CD4-positive, CD25-positive, alpha-beta regulatory T cell (primary cell): ENCODE measurements at regions not wholly inside any gene's neighbourhood (a gene's known extent, or its start where the extent isn't known, plus 50 kb on each side); places are given as distances from the start of the nearest gene placed in this dataset.

ENCODE experiments used
- ATAC-seq, 2 donors: fragments of 150-1000 bp; cut with Tn5 transposase; one replicate each; pipeline ENCODE4 v1.10.0; 2021; ENCODE audit warnings: low read depth in 2 of 2, moderate number of reproducible peaks in 2 of 2, moderate library complexity in 1 of 2
- DNase-seq, 3 donors: peaks; one replicate each; pipeline versions ENCODE4 v3.0.0 to v3.0.0-alpha.2; 2012 to 2022; ENCODE audit warnings: mixed read lengths in 1 of 3
- H3K27ac ChIP-seq: one replicate; pipeline ENCODE4 v1.7.0; 2013; ENCODE audit warnings: mild to moderate bottlenecking, low read length; ENCODE audit not compliant: insufficient read depth, poor library complexity, severe bottlenecking
- H3K27me3 ChIP-seq: one replicate; pipeline ENCODE4 v1.7.0; 2013; ENCODE audit warnings: low read length; ENCODE audit not compliant: control insufficient read depth, insufficient read depth
- H3K36me3 ChIP-seq: one replicate; pipeline ENCODE4 v1.7.0; 2013; ENCODE audit warnings: mild to moderate bottlenecking, low read length, moderate library complexity; ENCODE audit not compliant: control insufficient read depth, insufficient read depth
- H3K4me1 ChIP-seq: 2 replicates; pipeline ENCODE4 v1.7.0; 2013; ENCODE audit warnings: mild to moderate bottlenecking, low read length; ENCODE audit not compliant: insufficient read depth, control insufficient read depth, poor library complexity, severe bottlenecking
- H3K4me3 ChIP-seq: one replicate; pipeline ENCODE4 v1.7.0; 2013; ENCODE audit warnings: low read depth, mild to moderate bottlenecking, low read length, moderate library complexity
- H3K9me3 ChIP-seq, 2 experiments: 1 replicate in 1 of 2; 2 replicates in 1 of 2; pipeline ENCODE4 v1.7.0; 2013; ENCODE audit warnings: low read length in 2 of 2, mild to moderate bottlenecking in 1 of 2, moderate library complexity in 1 of 2; ENCODE audit not compliant: control insufficient read depth in 2 of 2
- H3K27ac Mint-ChIP-seq, 3 donors: one replicate each; pipeline ENCODE4 v1.8.0; 2020 to 2022; ENCODE audit warnings: mild to moderate bottlenecking in 3 of 3, mixed read lengths in 3 of 3, moderate library complexity in 2 of 3
- H3K27me3 Mint-ChIP-seq: one replicate; pipeline ENCODE4 v1.8.0; 2022; ENCODE audit warnings: mild to moderate bottlenecking, mixed read lengths
- H3K36me3 Mint-ChIP-seq: one replicate; pipeline ENCODE4 v1.8.0; 2020; ENCODE audit warnings: mixed read lengths
- H3K4me1 Mint-ChIP-seq, 4 donors: one replicate each; pipeline ENCODE4 v1.8.0; 2020 to 2022; ENCODE audit warnings: mixed read lengths in 4 of 4, mild to moderate bottlenecking in 1 of 4
- H3K4me3 Mint-ChIP-seq, 4 donors: one replicate each; pipeline ENCODE4 v1.8.0; 2020 to 2022; ENCODE audit warnings: mild to moderate bottlenecking in 4 of 4, mixed read lengths in 4 of 4, moderate library complexity in 3 of 4
- H3K9me3 Mint-ChIP-seq, 7 donors: one replicate each; pipeline ENCODE4 v1.8.0; 2020 to 2022; ENCODE audit warnings: mixed read lengths in 7 of 7, mild to moderate bottlenecking in 3 of 7, moderate library complexity in 2 of 7

GRCh38 chr12:59142183-59142790, 222.0 kb upstream of the LRIG3 start:
- Histone ChIP-seq H3K9me3 (no peaks in the 10 kb centered on the region), H3K4me3 (no peak overlapping the region), H3K27ac (no peak overlapping the region), H3K27me3 (no peaks in the 10 kb centered on the region), H3K36me3 (no peaks in the 10 kb centered on the region), H3K4me1 (no peaks in the 10 kb centered on the region)
- H3K36me3 Mint-ChIP-seq, result no peaks in the 10 kb centered on the region
- no peak overlapping the region for H3K27ac Mint-ChIP-seq
- H3K9me3 Mint-ChIP-seq, result peaks cover 0 to 4% (median 0%) of the 10 kb centered on the region in 7 donors
- no peaks in the 10 kb centered on the region for H3K27me3 Mint-ChIP-seq
- no peak for DNase-seq
- no peaks in the 10 kb centered on the region for H3K4me1 Mint-ChIP-seq
- ATAC-seq, result no peak
- H3K4me3 Mint-ChIP-seq, result no peak overlapping the region

GRCh38 chr12:59134750-59135149, 214.4 kb upstream of the LRIG3 start:
- no peaks in the 10 kb centered on the region for H3K27me3 Mint-ChIP-seq
- Histone ChIP-seq H3K4me1 (no peaks in the 10 kb centered on the region), H3K36me3 (no peaks in the 10 kb centered on the region), H3K27ac (no peak overlapping the region), H3K27me3 (no peaks in the 10 kb centered on the region), H3K4me3 (no peak overlapping the region), H3K9me3 (no peaks in the 10 kb centered on the region)
- no peaks in the 10 kb centered on the region for H3K36me3 Mint-ChIP-seq
- no peak overlapping the region for H3K4me3 Mint-ChIP-seq
- H3K9me3 Mint-ChIP-seq, result peaks cover 0 to 3% (median 2%) of the 10 kb centered on the region in 7 donors
- H3K4me1 Mint-ChIP-seq, result no peaks in the 10 kb centered on the region
- ATAC-seq (peak in 1 of 2 donors; percentile 20), DNase-seq (no peak)
- H3K27ac Mint-ChIP-seq, result no peak overlapping the region

GRCh38 chr12:59131462-59131861, 211.2 kb upstream of the LRIG3 start:
- no peak overlapping the region for H3K4me3 Mint-ChIP-seq
- H3K9me3 Mint-ChIP-seq, result peaks cover 0 to 7% (median 1%) of the 10 kb centered on the region in 7 donors
- H3K27me3 ChIP-seq, result no peaks in the 10 kb centered on the region
- H3K4me1 ChIP-seq, result no peaks in the 10 kb centered on the region
- no peak overlapping the region for H3K4me3 ChIP-seq
- no peak for DNase-seq
- H3K27ac Mint-ChIP-seq, result no peak overlapping the region
- H3K27ac ChIP-seq, result no peak overlapping the region
- no peaks in the 10 kb centered on the region for H3K36me3 ChIP-seq
- H3K4me1 Mint-ChIP-seq, result no peaks in the 10 kb centered on the region
- H3K9me3 ChIP-seq, result no peaks in the 10 kb centered on the region
- ATAC-seq, result no peak
- H3K27me3 Mint-ChIP-seq, result no peaks in the 10 kb centered on the region
- H3K36me3 Mint-ChIP-seq, result no peaks in the 10 kb centered on the region

GRCh38 chr12:59122784-59123183, 202.5 kb upstream of the LRIG3 start:
- DNase-seq (no peak), ATAC-seq (no peak)
- Histone ChIP-seq H3K4me3 (no peak overlapping the region), H3K9me3 (no peaks in the 10 kb centered on the region), H3K36me3 (no peaks in the 10 kb centered on the region), H3K4me1 (no peaks in the 10 kb centered on the region), H3K27me3 (no peaks in the 10 kb centered on the region), H3K27ac (no peak overlapping the region)
- Mint-ChIP-seq H3K27ac (no peak overlapping the region), H3K36me3 (no peaks in the 10 kb centered on the region), H3K4me3 (no peak overlapping the region), H3K27me3 (no peaks in the 10 kb centered on the region), H3K9me3 (peaks cover 0 to 11% (median 3%) of the 10 kb centered on the region in 7 donors), H3K4me1 (no peaks in the 10 kb centered on the region)

- DNase-seq (no peak), ATAC-seq (no peak)
- no peak overlapping the region for H3K27ac ChIP-seq
- no peaks in the 10 kb centered on the region for H3K36me3 Mint-ChIP-seq
- no peak overlapping the region for H3K4me3 Mint-ChIP-seq
- H3K36me3 ChIP-seq, result no peaks in the 10 kb centered on the region
- no peaks in the 10 kb centered on the region for H3K9me3 ChIP-seq
- no peak overlapping the region for H3K4me3 ChIP-seq
- H3K27ac Mint-ChIP-seq, result no peak overlapping the region
- H3K4me1 Mint-ChIP-seq, result no peaks in the 10 kb centered on the region
- H3K27me3 Mint-ChIP-seq, result no peaks in the 10 kb centered on the region
- H3K4me1 ChIP-seq, result no peaks in the 10 kb centered on the region
- no peaks in the 10 kb centered on the region for H3K27me3 ChIP-seq
- H3K9me3 Mint-ChIP-seq, result peaks cover 0 to 7% (median 2%) of the 10 kb centered on the region in 7 donors
These were observed 201.1 kb upstream of the LRIG3 start for GRCh38 chr12:59121451-59121850.

GRCh38 chr12:59119676-59120075, 199.4 kb upstream of the LRIG3 start:
- no peak overlapping the region for H3K27ac Mint-ChIP-seq
- DNase-seq (no peak), ATAC-seq (no peak)
- Histone ChIP-seq H3K9me3 (no peaks in the 10 kb centered on the region), H3K27ac (no peak overlapping the region), H3K4me3 (no peak overlapping the region), H3K4me1 (no peaks in the 10 kb centered on the region), H3K27me3 (no peaks in the 10 kb centered on the region), H3K36me3 (no peaks in the 10 kb centered on the region)
- H3K36me3 Mint-ChIP-seq, result no peaks in the 10 kb centered on the region
- H3K27me3 Mint-ChIP-seq, result no peaks in the 10 kb centered on the region
- no peaks in the 10 kb centered on the region for H3K4me1 Mint-ChIP-seq
- peaks cover 0 to 7% (median 2%) of the 10 kb centered on the region in 7 donors for H3K9me3 Mint-ChIP-seq
- H3K4me3 Mint-ChIP-seq, result no peak overlapping the region

- no peak overlapping the region for H3K4me3 Mint-ChIP-seq
- H3K9me3 Mint-ChIP-seq, result peaks cover 0 to 6% (median 2%) of the 10 kb centered on the region in 7 donors
- H3K27me3 Mint-ChIP-seq, result no peaks in the 10 kb centered on the region
- no peaks in the 10 kb centered on the region for H3K4me1 Mint-ChIP-seq
- no peak overlapping the region for H3K4me3 ChIP-seq
- no peak for DNase-seq
- no peak overlapping the region for H3K27ac Mint-ChIP-seq
- H3K27me3 ChIP-seq, result no peaks in the 10 kb centered on the region
- H3K27ac ChIP-seq, result no peak overlapping the region
- ATAC-seq, result no peak
- H3K36me3 Mint-ChIP-seq, result no peaks in the 10 kb centered on the region
- no peaks in the 10 kb centered on the region for H3K36me3 ChIP-seq
- H3K4me1 ChIP-seq, result no peaks in the 10 kb centered on the region
- H3K9me3 ChIP-seq, result no peaks in the 10 kb centered on the region
These were observed 198.1 kb upstream of the LRIG3 start for GRCh38 chr12:59118356-59118755.

- Histone ChIP-seq H3K27me3 (no peaks in the 10 kb centered on the region), H3K27ac (no peak overlapping the region), H3K4me1 (no peaks in the 10 kb centered on the region), H3K9me3 (no peaks in the 10 kb centered on the region), H3K4me3 (no peak overlapping the region), H3K36me3 (no peaks in the 10 kb centered on the region)
- Mint-ChIP-seq H3K27me3 (no peaks in the 10 kb centered on the region), H3K4me3 (no peak overlapping the region), H3K4me1 (no peaks in the 10 kb centered on the region), H3K9me3 (peaks cover 0 to 6% (median 0%) of the 10 kb centered on the region in 7 donors), H3K36me3 (no peaks in the 10 kb centered on the region), H3K27ac (no peak overlapping the region)
- DNase-seq (no peak), ATAC-seq (no peak)
These were observed 195.7 kb upstream of the LRIG3 start for GRCh38 chr12:59115995-59116394.
